ENCODE measurements at regions not wholly inside any gene's neighbourhood (a gene's known extent, or its start where the extent isn't known, plus 50 kb on each side); places are given as distances from the start of the nearest gene placed in this dataset.

DNA sequence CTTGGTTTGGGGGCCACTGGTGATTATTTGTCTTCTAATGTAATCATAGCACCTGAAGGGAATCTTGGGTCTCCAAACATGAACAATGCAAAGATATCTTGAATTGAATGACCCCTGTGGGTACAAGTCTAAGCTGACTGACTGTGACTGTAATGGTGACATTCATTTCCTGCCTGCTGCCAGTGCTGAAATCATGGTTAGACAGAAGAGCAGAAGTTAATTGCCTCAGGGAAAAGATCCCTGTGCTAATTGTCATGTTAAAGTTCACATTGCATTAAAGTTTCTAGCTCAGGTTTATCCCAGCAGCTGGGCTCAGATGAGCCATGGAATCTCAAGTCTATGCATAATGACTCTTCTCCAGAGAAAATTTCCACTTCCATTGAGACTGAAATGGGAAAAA lies 772.0 kb downstream of the ETS1 start:
- Histone ChIP-seq H3K27me3 (ENCODE audit: insufficient read depth, low read depth, low read length) (no peaks in the 10 kb centered on the region), H3K36me3 (ENCODE audit: insufficient read depth, low read length) (no peaks in the 10 kb centered on the region), H3K9ac (ENCODE audit: low read length) (no peak overlapping the region), H3K4me2 (ENCODE audit: low read length) (no peak overlapping the region), H3K27ac (ENCODE audit: low read length) (no peak overlapping the region), H2AFZ (ENCODE audit: low read depth, low read length) (no peak overlapping the region), H3K4me3 (ENCODE audit: low read length) (no peak overlapping the region), H3K79me2 (replicated peaks; ENCODE audit: insufficient read depth, low read length) (no peaks in the 10 kb centered on the region), H3K9me3 (ENCODE audit: low read length) (no peaks in the 10 kb centered on the region), H4K20me1 (ENCODE audit: insufficient read depth) (no peaks in the 10 kb centered on the region), H3K9me2 (ENCODE audit: insufficient read depth, low read length) (no peaks in the 10 kb centered on the region), H3F3A (ENCODE audit: insufficient read depth, low read length, poor library complexity, severe bottlenecking) (no peaks in the 10 kb centered on the region)
- TF ChIP-seq TAF1 (IDR thresholded peaks at IDR 0.05; ENCODE audit: low read depth), result no peak
- TF ChIP-seq EP300 (conservative IDR thresholded peaks at IDR 0.05; ENCODE audit: poor library complexity, severe bottlenecking), result no peak
- no peak for TF ChIP-seq POLR2AphosphoS5 (IDR thresholded peaks at IDR 0.05)
- no peak for TF ChIP-seq EZH2 (IDR thresholded peaks at IDR 0.05; ENCODE audit: borderline replicate concordance, insufficient read depth, low read length, poor library complexity, severe bottlenecking)
- TF ChIP-seq, protein P1, sequence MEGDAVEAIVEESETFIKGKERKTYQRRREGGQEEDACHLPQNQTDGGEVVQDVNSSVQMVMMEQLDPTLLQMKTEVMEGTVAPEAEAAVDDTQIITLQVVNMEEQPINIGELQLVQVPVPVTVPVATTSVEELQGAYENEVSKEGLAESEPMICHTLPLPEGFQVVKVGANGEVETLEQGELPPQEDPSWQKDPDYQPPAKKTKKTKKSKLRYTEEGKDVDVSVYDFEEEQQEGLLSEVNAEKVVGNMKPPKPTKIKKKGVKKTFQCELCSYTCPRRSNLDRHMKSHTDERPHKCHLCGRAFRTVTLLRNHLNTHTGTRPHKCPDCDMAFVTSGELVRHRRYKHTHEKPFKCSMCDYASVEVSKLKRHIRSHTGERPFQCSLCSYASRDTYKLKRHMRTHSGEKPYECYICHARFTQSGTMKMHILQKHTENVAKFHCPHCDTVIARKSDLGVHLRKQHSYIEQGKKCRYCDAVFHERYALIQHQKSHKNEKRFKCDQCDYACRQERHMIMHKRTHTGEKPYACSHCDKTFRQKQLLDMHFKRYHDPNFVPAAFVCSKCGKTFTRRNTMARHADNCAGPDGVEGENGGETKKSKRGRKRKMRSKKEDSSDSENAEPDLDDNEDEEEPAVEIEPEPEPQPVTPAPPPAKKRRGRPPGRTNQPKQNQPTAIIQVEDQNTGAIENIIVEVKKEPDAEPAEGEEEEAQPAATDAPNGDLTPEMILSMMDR (IDR thresholded peaks at IDR 0.05; ENCODE audit: poor library complexity, severe bottlenecking), result no peak
- no peak for TF ChIP-seq SMC3 (conservative IDR thresholded peaks at IDR 0.05; ENCODE audit: poor library complexity)
- no peak for TF ChIP-seq MXI1 (conservative IDR thresholded peaks at IDR 0.05; ENCODE audit: poor library complexity, severe bottlenecking)
- TF ChIP-seq, protein P2, sequence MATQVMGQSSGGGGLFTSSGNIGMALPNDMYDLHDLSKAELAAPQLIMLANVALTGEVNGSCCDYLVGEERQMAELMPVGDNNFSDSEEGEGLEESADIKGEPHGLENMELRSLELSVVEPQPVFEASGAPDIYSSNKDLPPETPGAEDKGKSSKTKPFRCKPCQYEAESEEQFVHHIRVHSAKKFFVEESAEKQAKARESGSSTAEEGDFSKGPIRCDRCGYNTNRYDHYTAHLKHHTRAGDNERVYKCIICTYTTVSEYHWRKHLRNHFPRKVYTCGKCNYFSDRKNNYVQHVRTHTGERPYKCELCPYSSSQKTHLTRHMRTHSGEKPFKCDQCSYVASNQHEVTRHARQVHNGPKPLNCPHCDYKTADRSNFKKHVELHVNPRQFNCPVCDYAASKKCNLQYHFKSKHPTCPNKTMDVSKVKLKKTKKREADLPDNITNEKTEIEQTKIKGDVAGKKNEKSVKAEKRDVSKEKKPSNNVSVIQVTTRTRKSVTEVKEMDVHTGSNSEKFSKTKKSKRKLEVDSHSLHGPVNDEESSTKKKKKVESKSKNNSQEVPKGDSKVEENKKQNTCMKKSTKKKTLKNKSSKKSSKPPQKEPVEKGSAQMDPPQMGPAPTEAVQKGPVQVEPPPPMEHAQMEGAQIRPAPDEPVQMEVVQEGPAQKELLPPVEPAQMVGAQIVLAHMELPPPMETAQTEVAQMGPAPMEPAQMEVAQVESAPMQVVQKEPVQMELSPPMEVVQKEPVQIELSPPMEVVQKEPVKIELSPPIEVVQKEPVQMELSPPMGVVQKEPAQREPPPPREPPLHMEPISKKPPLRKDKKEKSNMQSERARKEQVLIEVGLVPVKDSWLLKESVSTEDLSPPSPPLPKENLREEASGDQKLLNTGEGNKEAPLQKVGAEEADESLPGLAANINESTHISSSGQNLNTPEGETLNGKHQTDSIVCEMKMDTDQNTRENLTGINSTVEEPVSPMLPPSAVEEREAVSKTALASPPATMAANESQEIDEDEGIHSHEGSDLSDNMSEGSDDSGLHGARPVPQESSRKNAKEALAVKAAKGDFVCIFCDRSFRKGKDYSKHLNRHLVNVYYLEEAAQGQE (IDR thresholded peaks at IDR 0.05; ENCODE audit: borderline replicate concordance), result no peak
- no peak for TF ChIP-seq RAD21 (conservative IDR thresholded peaks at IDR 0.05)

GRCh38 chr11:127806501-127806900 lies 780.9 kb downstream of the ETS1 start:
- Histone ChIP-seq H3K27me3 (ENCODE audit: insufficient read depth, low read depth, low read length) (no peaks in the 10 kb centered on the region), H3K79me2 (replicated peaks; ENCODE audit: insufficient read depth, low read length) (no peaks in the 10 kb centered on the region), H3K9me3 (ENCODE audit: low read length) (no peaks in the 10 kb centered on the region), H3K9me2 (ENCODE audit: insufficient read depth, low read length) (no peaks in the 10 kb centered on the region), H3F3A (ENCODE audit: insufficient read depth, low read length, poor library complexity, severe bottlenecking) (no peaks in the 10 kb centered on the region), H2AFZ (ENCODE audit: low read depth, low read length) (no peak overlapping the region), H4K20me1 (ENCODE audit: insufficient read depth) (no peaks in the 10 kb centered on the region), H3K36me3 (ENCODE audit: insufficient read depth, low read length) (no peaks in the 10 kb centered on the region), H3K4me2 (ENCODE audit: low read length) (no peak overlapping the region), H3K27ac (ENCODE audit: low read length) (no peak overlapping the region), H3K9ac (ENCODE audit: low read length) (no peak overlapping the region), H3K4me3 (ENCODE audit: low read length) (no peak overlapping the region)
- TF ChIP-seq POLR2AphosphoS5 (IDR thresholded peaks at IDR 0.05), result no peak
- TF ChIP-seq EP300 (conservative IDR thresholded peaks at IDR 0.05; ENCODE audit: poor library complexity, severe bottlenecking), result no peak
- TF ChIP-seq SMC3 (conservative IDR thresholded peaks at IDR 0.05; ENCODE audit: poor library complexity), result no peak
- TF ChIP-seq RAD21 (conservative IDR thresholded peaks at IDR 0.05), result no peak
- no peak for TF ChIP-seq EZH2 (IDR thresholded peaks at IDR 0.05; ENCODE audit: borderline replicate concordance, insufficient read depth, low read length, poor library complexity, severe bottlenecking)
- no peak for TF ChIP-seq TAF1 (IDR thresholded peaks at IDR 0.05; ENCODE audit: low read depth)
- TF ChIP-seq, protein P2 (IDR thresholded peaks at IDR 0.05; ENCODE audit: borderline replicate concordance), result no peak
- TF ChIP-seq, protein P1 (IDR thresholded peaks at IDR 0.05; ENCODE audit: poor library complexity, severe bottlenecking), result no peak
- no peak for TF ChIP-seq MXI1 (conservative IDR thresholded peaks at IDR 0.05; ENCODE audit: poor library complexity, severe bottlenecking)
